Gastrocnemius medialis (tissue), 4 donors: ENCODE measurements at regions not wholly inside any gene's neighbourhood (a gene's known extent, or its start where the extent isn't known, plus 50 kb on each side); places are given as distances from the start of the nearest gene placed in this dataset.

Experiments used
- CTCF ChIP-seq, 5 experiments: fragments of 450-650 bp in 3 of 5; fragments of 200-600 bp in 2 of 5; sonication (generic) in 2 of 5; IDR thresholded peaks in 4 of 5; conservative IDR thresholded peaks in 1 of 5; 1 replicate in 4 of 5; 2 replicates in 1 of 5; pipeline ENCODE4 v1.5.1; 2016 to 2019; ENCODE audit warnings: antibody characterized with exemption in 5 of 5, mild to moderate bottlenecking in 3 of 5, moderate library complexity in 3 of 5
- POLR2A ChIP-seq, 2 donors: fragments of 450-650 bp; IDR thresholded peaks; one replicate each; pipeline ENCODE4 v1.6.1; 2017; ENCODE audit warnings: antibody characterized with exemption in 2 of 2, mild to moderate bottlenecking in 2 of 2, moderate library complexity in 2 of 2

GRCh38 chr11:69373251-69373635 lies 79.3 kb downstream of the MYEOV start:
- no peak for TF ChIP-seq CTCF (IDR thresholded peaks at IDR 0.05 in 4 of 5, conservative IDR thresholded peaks at IDR 0.05 in 1 of 5)
- TF ChIP-seq POLR2A (IDR thresholded peaks at IDR 0.05): no peak
